ENCODE measurements at regions not wholly inside any gene's neighbourhood (a gene's known extent, or its start where the extent isn't known, plus 50 kb on each side); places are given as distances from the start of the nearest gene placed in this dataset.
A peak's percentile ranks its signal among the peaks of the same experiment; 100 is the strongest.

DNA sequence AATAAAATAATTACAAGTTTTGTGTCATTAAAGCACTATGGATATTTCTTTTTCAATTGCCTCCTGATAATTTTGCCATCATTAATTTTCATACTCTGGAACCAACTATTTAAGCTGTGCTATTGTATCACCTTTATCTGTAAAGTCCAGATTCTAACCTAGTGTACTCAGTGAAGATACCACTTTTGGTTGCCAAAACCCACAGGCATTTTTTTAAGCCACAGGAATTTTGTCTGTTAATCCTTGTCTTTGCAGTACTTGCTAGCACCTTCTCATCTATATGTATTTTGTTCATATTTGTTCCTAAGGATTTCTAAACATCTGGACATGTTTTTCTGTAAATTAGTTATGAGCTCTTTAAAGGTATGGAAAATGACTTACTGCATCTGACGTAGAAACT lies 481.4 kb upstream of the DAB2 start:
- peak; percentile 56 for DNase-seq (ENCODE audit: low read depth, low spot score)
- in situ Hi-C loops (cut with HindIII; ENCODE audit: low sequenced_read_pairs) = no loop called here
- TF ChIP-seq CTCF (IDR thresholded peaks at IDR 0.05; ENCODE audit: low read depth, low read length) = no peak
- no peak overlapping the region for H3K4me3 ChIP-seq (ENCODE audit: low read depth, low read length)

- in situ Hi-C loops (cut with HindIII; ENCODE audit: low sequenced_read_pairs) = no loop called here
- no peak for DNase-seq (ENCODE audit: low read depth, low spot score)
- H3K4me3 ChIP-seq (ENCODE audit: low read depth, low read length) = no peak overlapping the region
- no peak for TF ChIP-seq CTCF (IDR thresholded peaks at IDR 0.05; ENCODE audit: low read depth, low read length)
These were observed 480.6 kb upstream of the DAB2 start for GRCh38 chr5:39905356-39905755.

DNA sequence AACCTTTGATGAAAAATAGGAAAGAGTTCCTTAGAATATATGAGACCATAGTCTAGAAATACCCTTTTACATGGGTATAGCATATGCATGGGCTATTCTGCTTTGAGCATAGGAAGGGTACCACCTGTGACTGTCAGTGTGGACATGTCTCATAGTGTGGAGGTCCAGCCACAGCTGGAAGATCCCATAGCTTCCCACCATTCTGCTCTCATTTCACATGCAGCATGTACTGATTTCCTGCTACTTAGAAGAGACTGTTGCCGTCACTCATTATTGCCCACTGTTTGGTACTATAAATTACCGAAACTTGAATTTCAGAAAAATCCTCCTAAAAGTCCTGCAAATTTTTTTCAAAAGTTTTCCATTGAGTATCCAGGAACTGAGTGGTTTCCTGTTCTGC lies 477.8 kb upstream of the DAB2 start:
- in situ Hi-C loops (cut with HindIII; ENCODE audit: low sequenced_read_pairs) = no loop called here
- H3K4me3 ChIP-seq (ENCODE audit: low read depth, low read length) = no peak overlapping the region
- TF ChIP-seq CTCF (IDR thresholded peaks at IDR 0.05; ENCODE audit: low read depth, low read length) = no peak
- no peak for DNase-seq (ENCODE audit: low read depth, low spot score)

DNA sequence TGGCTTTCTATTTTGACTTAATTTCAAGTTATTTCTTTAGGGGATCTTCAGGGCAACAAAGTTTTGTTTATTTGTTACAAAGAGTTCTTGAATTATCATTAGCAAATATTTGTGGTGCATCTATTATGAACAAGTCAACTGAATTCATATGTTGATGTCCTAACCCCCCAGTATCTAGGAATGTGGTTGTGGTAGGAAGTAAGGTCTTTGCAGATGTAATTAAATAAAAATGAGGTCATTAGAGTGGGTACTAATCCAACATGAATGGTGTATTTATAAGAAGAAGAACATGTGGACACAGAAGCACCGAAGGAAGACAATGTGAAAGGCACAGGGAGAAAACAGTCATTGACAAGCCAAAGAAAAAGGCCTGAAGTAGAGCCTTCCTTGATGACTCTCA lies 474.0 kb upstream of the DAB2 start:
- TF ChIP-seq CTCF (IDR thresholded peaks at IDR 0.05; ENCODE audit: low read depth, low read length) = no peak
- no peak overlapping the region for H3K4me3 ChIP-seq (ENCODE audit: low read depth, low read length)
- peak; percentile 19 for DNase-seq (ENCODE audit: low read depth, low spot score)
- in situ Hi-C loops (cut with HindIII; ENCODE audit: low sequenced_read_pairs) = no loop called here

DNA sequence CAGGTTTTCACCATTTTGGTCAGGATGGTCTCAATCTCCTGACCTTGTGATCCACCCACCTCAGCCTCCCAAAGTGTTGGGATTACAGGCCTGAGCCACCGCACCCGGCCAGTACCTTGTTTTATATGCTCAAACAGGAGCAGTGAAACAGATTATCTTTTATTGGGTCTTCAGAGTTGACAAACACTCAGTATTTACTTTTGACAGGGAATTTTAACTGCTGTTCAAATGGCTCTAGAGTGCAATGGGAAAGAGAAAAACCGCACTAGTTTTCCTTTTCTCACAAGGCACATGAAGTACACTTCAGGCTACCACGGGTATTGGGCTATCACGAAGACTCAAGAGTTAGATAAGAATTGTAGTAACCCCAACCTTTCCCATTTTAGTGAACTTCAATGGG lies 471.9 kb upstream of the DAB2 start:
- no peak overlapping the region for H3K4me3 ChIP-seq (ENCODE audit: low read depth, low read length)
- no peak for DNase-seq (ENCODE audit: low read depth, low spot score)
- no peak for TF ChIP-seq CTCF (IDR thresholded peaks at IDR 0.05; ENCODE audit: low read depth, low read length)
- in situ Hi-C loops (cut with HindIII; ENCODE audit: low sequenced_read_pairs) = no loop called here

DNA sequence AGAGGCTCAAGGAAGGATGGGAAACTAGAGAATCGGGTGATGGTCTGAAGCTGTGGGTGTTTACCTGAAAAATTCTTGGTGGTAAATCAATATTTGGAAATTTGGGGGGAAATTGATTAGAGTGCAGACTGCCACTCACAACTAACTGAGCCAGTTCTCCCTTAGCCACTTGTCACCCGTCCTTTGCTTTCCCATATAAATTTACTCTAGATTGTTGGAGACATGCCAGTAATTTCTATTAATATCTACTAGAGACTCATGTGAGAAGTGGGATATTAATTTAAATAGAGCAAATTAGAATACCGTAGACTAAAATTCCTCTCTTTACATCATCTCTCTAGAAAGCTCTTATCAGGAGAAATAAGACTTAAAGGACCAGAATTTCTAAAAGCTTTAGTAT lies 471.3 kb upstream of the DAB2 start:
- in situ Hi-C loops (cut with HindIII; ENCODE audit: low sequenced_read_pairs) = no loop called here
- no peak for TF ChIP-seq CTCF (IDR thresholded peaks at IDR 0.05; ENCODE audit: low read depth, low read length)
- DNase-seq (ENCODE audit: low read depth, low spot score) = no peak
- H3K4me3 ChIP-seq (ENCODE audit: low read depth, low read length) = no peak overlapping the region

- TF ChIP-seq CTCF (IDR thresholded peaks at IDR 0.05; ENCODE audit: low read depth, low read length) = no peak
- in situ Hi-C loops (cut with HindIII; ENCODE audit: low sequenced_read_pairs) = no loop called here
- no peak overlapping the region for H3K4me3 ChIP-seq (ENCODE audit: low read depth, low read length)
- DNase-seq (ENCODE audit: low read depth, low spot score) = peak; percentile 25
These were observed 467.9 kb upstream of the DAB2 start for GRCh38 chr5:39892708-39893107.
